Ovary (tissue), 3 donors: ENCODE measurements at regions not wholly inside any gene's neighbourhood (a gene's known extent, or its start where the extent isn't known, plus 50 kb on each side); places are given as distances from the start of the nearest gene placed in this dataset.

Source experiments
- CTCF ChIP-seq, 3 donors: fragments of 450-650 bp in 2 of 3; fragments of 200-600 bp in 1 of 3; IDR thresholded peaks; one replicate each; pipeline versions ENCODE4 v1.5.1 to v1.8.0; 2016 to 2022; ENCODE audit warnings: antibody characterized with exemption in 3 of 3, mild to moderate bottlenecking in 1 of 3
- EP300 ChIP-seq: sonication (generic); formaldehyde crosslinking; IDR thresholded peaks from one replicate; pipeline ENCODE4 v1.6.1; 2017; ENCODE audit warnings: antibody characterized with exemption
- POLR2A ChIP-seq: fragments of 450-650 bp; IDR thresholded peaks from one replicate; pipeline ENCODE4 v1.6.1; 2017; ENCODE audit warnings: antibody characterized with exemption, mild to moderate bottlenecking, moderate library complexity
- donor health status: DM: no; HTN: no; CAD: no.

- no peak for TF ChIP-seq CTCF (IDR thresholded peaks at IDR 0.05)
- TF ChIP-seq POLR2A, result no peak
- no peak for TF ChIP-seq EP300
These were observed 308.8 kb upstream of the TECRL start for GRCh38 chr4:64718091-64718490.
